WTC11 (cell line): ENCODE measurements at regions not wholly inside any gene's neighbourhood (a gene's known extent, or its start where the extent isn't known, plus 50 kb on each side); places are given as distances from the start of the nearest gene placed in this dataset.

Experiments used
- ATAC-seq: fragments of 200-7000 bp; cut with Tn5 transposase; 2 replicates; pipeline ENCODE4 v1.10.0; 2021; ENCODE audit warnings: mild to moderate bottlenecking, moderate library complexity
- CTCF ChIA-PET: fragments of 300-600 bp; sonication (Branson Sonifier 250); formaldehyde crosslinking; loops from one replicate; lab custom pipeline; 2021; ENCODE audit warnings: antibody characterized with exemption; lab: Charles Lee
- POLR2A ChIA-PET: fragments of 350-600 bp; sonication (Branson Sonifier 250); formaldehyde crosslinking; loops from one replicate; lab custom pipeline; 2021; ENCODE audit warnings: antibody characterized with exemption; lab: Charles Lee
- DNase-seq: peaks from one replicate; pipeline ENCODE4 v3.0.0; 2021; ENCODE audit warnings: low spot score
- H3K27ac Mint-ChIP-seq: 2 replicates; pipeline ENCODE4 v1.8.0; 2021; ENCODE audit warnings: mixed read lengths
- H3K27me3 Mint-ChIP-seq: 2 replicates; pipeline ENCODE4 v1.8.0; 2021; ENCODE audit warnings: low read depth, mild to moderate bottlenecking, moderate library complexity, mixed read lengths
- H3K36me3 Mint-ChIP-seq: 2 replicates; pipeline ENCODE4 v1.8.0; 2021; ENCODE audit warnings: mixed read lengths
- H3K4me1 Mint-ChIP-seq: 2 replicates; pipeline ENCODE4 v1.8.0; 2022; ENCODE audit warnings: mixed read lengths
- H3K4me3 Mint-ChIP-seq: 2 replicates; pipeline ENCODE4 v1.8.0; 2021; ENCODE audit warnings: mild to moderate bottlenecking, moderate library complexity, mixed read lengths
- H3K9me3 Mint-ChIP-seq: 2 replicates; pipeline ENCODE4 v1.8.0; 2021; ENCODE audit warnings: mixed read lengths
- ATF6 ChIP-seq: sonication (generic); formaldehyde crosslinking; IDR thresholded peaks from 2 replicates; pipeline ENCODE4 v1.8.1; 2023; ENCODE audit warnings: mild to moderate bottlenecking, missing genetic modification reagents
- CREB1 ChIP-seq: sonication (generic); formaldehyde crosslinking; IDR thresholded peaks from 2 replicates; pipeline ENCODE4 v1.8.0; 2023; ENCODE audit warnings: mild to moderate bottlenecking, missing genetic modification reagents
- ELF4 ChIP-seq: sonication (generic); formaldehyde crosslinking; IDR thresholded peaks from 2 replicates; pipeline ENCODE4 v1.8.1; 2022; ENCODE audit warnings: low read depth, mild to moderate bottlenecking, moderate library complexity, missing genetic modification reagents
- GTF2I ChIP-seq: fragments of 250-450 bp; sonication (Bioruptor Pico); conservative IDR thresholded peaks from 2 replicates; pipeline ENCODE4 v1.4.0; 2021; ENCODE audit warnings: mild to moderate bottlenecking
- HMGA2 ChIP-seq: fragments of 250-450 bp; sonication (Bioruptor Pico); IDR thresholded peaks from 2 replicates; pipeline ENCODE4 v1.4.0; 2021; ENCODE audit warnings: mild to moderate bottlenecking, moderate library complexity
- MAX ChIP-seq: sonication (generic); formaldehyde crosslinking; IDR thresholded peaks from 2 replicates; pipeline ENCODE4 v1.8.0; 2022; ENCODE audit warnings: mild to moderate bottlenecking, missing genetic modification reagents
- MXD4 ChIP-seq: fragments of 250-450 bp; sonication (Bioruptor Pico); IDR thresholded peaks from 2 replicates; pipeline ENCODE4 v1.8.0; 2021; ENCODE audit warnings: mild to moderate bottlenecking, moderate library complexity, borderline replicate concordance
- NFATC4 ChIP-seq: fragments of 250-450 bp; sonication (Bioruptor Pico); IDR thresholded peaks from 2 replicates; pipeline ENCODE4 v1.9.0; 2021; ENCODE audit warnings: mild to moderate bottlenecking
- PRDM15 ChIP-seq: sonication (generic); formaldehyde crosslinking; IDR thresholded peaks from 2 replicates; pipeline ENCODE4 v1.8.0; 2022; ENCODE audit warnings: missing genetic modification reagents
- RELA ChIP-seq: sonication (generic); formaldehyde crosslinking; IDR thresholded peaks from 2 replicates; pipeline ENCODE4 v1.8.1; 2022; ENCODE audit warnings: missing genetic modification reagents, mild to moderate bottlenecking, borderline replicate concordance
- SP1 ChIP-seq: sonication (generic); formaldehyde crosslinking; conservative IDR thresholded peaks from 2 replicates; pipeline ENCODE4 v1.8.1; 2022; ENCODE audit warnings: missing genetic modification reagents
- ZMAT4 ChIP-seq: fragments of 250-450 bp; sonication (Bioruptor Pico); IDR thresholded peaks from 2 replicates; pipeline ENCODE4 v1.9.0; 2021; ENCODE audit warnings: mild to moderate bottlenecking
- ZNF263 ChIP-seq: sonication (generic); formaldehyde crosslinking; IDR thresholded peaks from 2 replicates; pipeline ENCODE4 v1.8.1; 2022; ENCODE audit warnings: low read depth, mild to moderate bottlenecking, moderate library complexity, missing genetic modification reagents
- ZNF281 ChIP-seq: sonication (generic); formaldehyde crosslinking; IDR thresholded peaks from 2 replicates; pipeline ENCODE4 v1.8.0; 2023; ENCODE audit warnings: mild to moderate bottlenecking, missing genetic modification reagents

GRCh38 chrX:39816871-39817731, 280.7 kb downstream of the BCOR start (continued):
- TF ChIP-seq RELA (CRISPR knock-in tag) (no peak), PRDM15 (CRISPR knock-in tag) (peak; percentile 53; the same call in 1 of the 2 replicates), ELF4 (CRISPR knock-in tag) (no peak), ZMAT4 (CRISPR knock-in tag) (no peak), HMGA2 (CRISPR knock-in tag) (no peak), SP1 (peak; percentile 46; the same call in 1 of the 2 replicates), MXD4 (CRISPR knock-in tag) (no peak), ZNF281 (CRISPR knock-in tag) (peak; percentile 75; the same call in 1 of the 2 replicates), ATF6 (CRISPR knock-in tag) (no peak), NFATC4 (CRISPR knock-in tag) (no peak), CREB1 (no peak), MAX (CRISPR knock-in tag) (peak; percentile 47; the same call in 1 of the 2 replicates)
- TF ChIP-seq, all 79 proteins: peak for 8

GRCh38 chrX:39817754-39818470, 279.8 kb downstream of the BCOR start:
- no peak for DNase-seq
- Mint-ChIP-seq H3K27ac (peak overlapping the region; percentile 96), H3K9me3 (no peaks in the 10 kb centered on the region), H3K4me3 (0 out of 2 replicates have a peak overlapping the region, but pooled peaks have one; percentile 8), H3K27me3 (no peaks in the 10 kb centered on the region), H3K36me3 (no peaks in the 10 kb centered on the region), H3K4me1 (peaks cover 59% of the 10 kb centered on the region)
- ChIA-PET CTCF (interaction anchor here (1.1 to 1.8 kb wide), 4 partner anchors 87 to 216 kb away, joined by 3 to 9 read pairs (median 4); no protein-coding TSS in a partner anchor), POLR2A (interaction anchor here (0.6 to 2.1 kb wide), 5 partner anchors 16 to 359 kb away, joined by 3 to 9 read pairs (median 4); no protein-coding TSS in a partner anchor)
- ATAC-seq = no peak
- no peak for TF ChIP-seq ZNF263 (CRISPR knock-in tag)
- no peak for TF ChIP-seq RELA (CRISPR knock-in tag)
- TF ChIP-seq GTF2I = no peak
- TF ChIP-seq, all 79 proteins: peak for 0
